H9 (cell line): ENCODE measurements at regions not wholly inside any gene's neighbourhood (a gene's known extent, or its start where the extent isn't known, plus 50 kb on each side); places are given as distances from the start of the nearest gene placed in this dataset.

Experiments used
- DNase-seq: peaks from one replicate; pipeline ENCODE4 v3.0.0-alpha.2; 2017
- H2AFZ ChIP-seq: one replicate; pipeline ENCODE4 v1.6.1; 2013; ENCODE audit warnings: mild to moderate bottlenecking, low read length, control low read depth, moderate library complexity
- H2AK5ac ChIP-seq: 2 replicates; pipeline ENCODE4 v1.6.1; 2013; ENCODE audit warnings: low read length, control low read depth, mixed read lengths; ENCODE audit not compliant: insufficient read length
- H2BK120ac ChIP-seq: one replicate; pipeline ENCODE4 v1.6.1; 2013; ENCODE audit warnings: low read depth, mild to moderate bottlenecking, low read length, control low read depth, inconsistent platforms; ENCODE audit not compliant: poor library complexity, severe bottlenecking
- H2BK12ac ChIP-seq: 2 replicates; pipeline ENCODE4 v1.6.1; 2013; ENCODE audit warnings: low read length, control low read depth, mixed read lengths, low read depth; ENCODE audit not compliant: insufficient read length
- H2BK15ac ChIP-seq: 2 replicates; pipeline ENCODE4 v1.6.1; 2013; ENCODE audit warnings: low read depth, low read length, control low read depth
- H2BK20ac ChIP-seq: one replicate; pipeline ENCODE4 v1.6.1; 2013; ENCODE audit warnings: low read depth, mild to moderate bottlenecking, low read length, control low read depth, inconsistent platforms; ENCODE audit not compliant: poor library complexity, severe bottlenecking
- H2BK5ac ChIP-seq: 2 replicates; pipeline ENCODE4 v1.6.1; 2013; ENCODE audit warnings: low read length, control low read depth, mixed read lengths; ENCODE audit not compliant: insufficient read length
- H3K14ac ChIP-seq: 2 replicates; pipeline ENCODE4 v1.6.1; 2013; ENCODE audit warnings: low read length, control low read depth; ENCODE audit not compliant: insufficient read depth
- H3K18ac ChIP-seq: 2 replicates; pipeline ENCODE4 v1.6.1; 2013; ENCODE audit warnings: low read depth, mild to moderate bottlenecking, mixed read lengths, low read length, control low read depth; ENCODE audit not compliant: insufficient read length
- H3K23ac ChIP-seq: 2 replicates; pipeline ENCODE4 v1.6.1; 2013; ENCODE audit warnings: low read length, control low read depth, mixed read lengths, low read depth; ENCODE audit not compliant: insufficient read length
- H3K23me2 ChIP-seq: 2 replicates; pipeline ENCODE4 v1.6.1; 2013; ENCODE audit warnings: low read depth, mild to moderate bottlenecking, mixed read lengths, low read length, control low read depth; ENCODE audit not compliant: insufficient read length, poor library complexity, severe bottlenecking
- H3K27ac ChIP-seq: 2 replicates; pipeline ENCODE4 v1.5.1; 2013; ENCODE audit warnings: low read length, control low read depth, mixed read lengths, low read depth; ENCODE audit not compliant: insufficient read length
- H3K27me3 ChIP-seq: 2 replicates; pipeline ENCODE4 v1.6.1; 2013; ENCODE audit warnings: low read length, control low read depth, inconsistent platforms; ENCODE audit not compliant: insufficient read depth
- H3K4ac ChIP-seq: 2 replicates; pipeline ENCODE4 v1.6.1; 2013; ENCODE audit warnings: low read depth, mild to moderate bottlenecking, control low read depth, inconsistent platforms, low read length, moderate library complexity
- H3K4me1 ChIP-seq: 2 replicates; pipeline ENCODE4 v1.6.1; 2013; ENCODE audit warnings: low read length, control low read depth, inconsistent platforms; ENCODE audit not compliant: insufficient read depth
- H3K4me2 ChIP-seq: 2 replicates; pipeline ENCODE4 v1.6.1; 2013; ENCODE audit warnings: low read length, control low read depth, mixed read lengths; ENCODE audit not compliant: insufficient read length, insufficient read depth
- H3K56ac ChIP-seq: 2 replicates; pipeline ENCODE4 v1.6.1; 2013; ENCODE audit warnings: low read depth, mild to moderate bottlenecking, mixed read lengths, low read length, control low read depth; ENCODE audit not compliant: insufficient read length
- H3K79me1 ChIP-seq: 2 replicates; pipeline ENCODE4 v1.6.1; 2013; ENCODE audit warnings: low read depth, mild to moderate bottlenecking, moderate library complexity, low read length, control low read depth, inconsistent platforms; ENCODE audit not compliant: insufficient read depth, poor library complexity, severe bottlenecking
- H3K79me2 ChIP-seq: 2 replicates; pipeline ENCODE4 v1.6.1; 2013; ENCODE audit warnings: low read length, control low read depth, inconsistent platforms; ENCODE audit not compliant: insufficient read depth
- H3K9ac ChIP-seq: 2 replicates; pipeline ENCODE4 v1.6.1; 2013; ENCODE audit warnings: low read length, control low read depth, mixed read lengths; ENCODE audit not compliant: insufficient read length; ENCODE audit errors: extremely low read depth
- H3K9me3 ChIP-seq: one replicate; pipeline ENCODE4 v1.6.1; 2013; ENCODE audit warnings: low read depth, low read length, inconsistent platforms; ENCODE audit not compliant: control insufficient read depth
- H3T11ph ChIP-seq: one replicate; pipeline ENCODE4 v1.6.1; 2013; ENCODE audit warnings: mild to moderate bottlenecking, low read length, control low read depth, inconsistent platforms
- H4K20me1 ChIP-seq: one replicate; pipeline ENCODE4 v1.6.1; 2013; ENCODE audit not compliant: control insufficient read depth, insufficient read length, insufficient read depth
- H4K5ac ChIP-seq: 2 replicates; pipeline ENCODE4 v1.6.1; 2013; ENCODE audit warnings: low read depth, mild to moderate bottlenecking, mixed read lengths, low read length, control low read depth; ENCODE audit not compliant: insufficient read length
- H4K8ac ChIP-seq: replicated peaks from 2 replicates; pipeline ENCODE4 v1.6.1; 2013; ENCODE audit warnings: low read length, control low read depth, mixed read lengths, low read depth; ENCODE audit not compliant: insufficient read length
- H4K91ac ChIP-seq: 2 replicates; pipeline ENCODE4 v1.6.1; 2013; ENCODE audit warnings: low read depth, mild to moderate bottlenecking, moderate library complexity, mixed read lengths, low read length, control low read depth; ENCODE audit not compliant: insufficient read length
- H3K27ac Mint-ChIP-seq, 3 experiments: 2 replicates in 2 of 3; 3 replicates in 1 of 3; pipeline ENCODE4 v1.8.0; 2020 to 2021; ENCODE audit warnings: mixed read lengths in 3 of 3, mild to moderate bottlenecking in 1 of 3, moderate library complexity in 1 of 3
- H3K27me3 Mint-ChIP-seq: 2 replicates; pipeline ENCODE4 v1.8.0; 2021; ENCODE audit warnings: low read depth, mild to moderate bottlenecking, moderate library complexity, mixed read lengths
- H3K36me3 Mint-ChIP-seq, 3 experiments: 2 replicates in 2 of 3; 3 replicates in 1 of 3; pipeline ENCODE4 v1.8.0; 2020 to 2021; ENCODE audit warnings: low read depth in 3 of 3, mixed read lengths in 3 of 3; ENCODE audit not compliant: insufficient read depth in 1 of 3
- H3K4me1 Mint-ChIP-seq, 2 experiments: 2 replicates each; pipeline ENCODE4 v1.8.0; 2020; ENCODE audit warnings: mixed read lengths in 2 of 2
- H3K4me3 Mint-ChIP-seq, 2 experiments: 2 replicates in 1 of 2; 3 replicates in 1 of 2; pipeline ENCODE4 v1.8.0; 2020 to 2021; ENCODE audit warnings: mild to moderate bottlenecking in 2 of 2, mixed read lengths in 2 of 2, moderate library complexity in 1 of 2
- H3K9me3 Mint-ChIP-seq, 2 experiments: 2 replicates in 1 of 2; 3 replicates in 1 of 2; pipeline ENCODE4 v1.8.0; 2020; ENCODE audit warnings: mild to moderate bottlenecking in 2 of 2, mixed read lengths in 2 of 2, moderate library complexity in 1 of 2
- CTCF ChIP-seq: fragments of 200-600 bp; sonication (generic); conservative IDR thresholded peaks from 3 replicates; pipeline ENCODE4 v1.8.0; 2021; ENCODE audit warnings: antibody characterized with exemption, mild to moderate bottlenecking
- WGBS: extraction: QIAGEN DNeasy Blood & Tissue Kit; methylation state at CpG from one replicate; pipeline ENCODE4 v1.1.7; 2013; ENCODE audit warnings: missing lambda C conversion rate, low lambda C conversion rate, mixed read lengths; ENCODE audit not compliant: insufficient read length; ENCODE audit errors: extremely low coverage; 5-methylcytosine and 5-hydroxymethylcytosine counted together

DNA sequence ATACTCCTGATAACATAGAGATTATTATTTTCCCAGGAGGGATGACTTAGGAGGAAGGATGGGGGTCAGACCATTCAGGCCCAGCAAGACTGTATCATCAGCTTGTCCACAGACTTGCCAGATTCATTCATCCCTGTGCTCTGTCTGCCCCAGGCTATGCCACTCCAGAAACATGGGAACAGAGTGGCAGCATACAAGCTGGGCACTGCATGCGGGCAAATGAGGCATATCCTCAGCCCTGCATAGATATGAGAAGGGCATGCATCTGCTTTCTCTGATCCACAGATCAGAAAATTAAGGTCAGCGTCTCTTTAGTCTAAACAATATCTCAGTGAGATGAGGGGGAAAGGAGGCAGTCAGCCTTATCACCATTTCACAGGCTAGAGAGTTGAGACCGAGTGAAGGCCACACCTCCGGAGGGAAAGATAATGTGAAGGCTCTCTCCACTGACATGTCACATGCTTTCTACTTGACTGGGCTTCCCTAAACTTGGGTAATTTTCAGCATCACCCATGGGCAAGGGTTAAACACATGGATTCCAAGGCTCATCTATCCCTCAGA, 140.5 kb downstream of the TFAP2B start:
- no peak overlapping the region for H4K8ac ChIP-seq
- no peak overlapping the region for H2BK15ac ChIP-seq
- no peak overlapping the region for H3K18ac ChIP-seq
- Mint-ChIP-seq H3K9me3 (no peaks in the 10 kb centered on the region), H3K27ac (no peak overlapping the region), H3K4me3 (no peak overlapping the region), H3K4me1 (no peaks in the 10 kb centered on the region; a peak in 1 of 4 replicates), H3K36me3 (no peaks in the 10 kb centered on the region), H3K27me3 (no peaks in the 10 kb centered on the region; the same call in 1 of the 2 replicates)
- H2BK5ac ChIP-seq, result no peak overlapping the region
- no peaks in the 10 kb centered on the region for H4K20me1 ChIP-seq
- H2BK20ac ChIP-seq, result no peak overlapping the region
- H3K79me1 ChIP-seq, result no peaks in the 10 kb centered on the region
- H3K23me2 ChIP-seq, result no peaks in the 10 kb centered on the region
- TF ChIP-seq CTCF, result no peak
- H3T11ph ChIP-seq, result no peak overlapping the region
- no peak overlapping the region for H4K91ac ChIP-seq
- H4K5ac ChIP-seq, result no peak overlapping the region
- DNase-seq, result no peak
- no peaks in the 10 kb centered on the region for H3K27me3 ChIP-seq
- no peak overlapping the region for H3K23ac ChIP-seq
- H3K27ac ChIP-seq, result no peak overlapping the region
- no peak overlapping the region for H3K56ac ChIP-seq
- H3K79me2 ChIP-seq, result no peaks in the 10 kb centered on the region
- no peak overlapping the region for H3K4me2 ChIP-seq
- no peaks in the 10 kb centered on the region for H3K4me1 ChIP-seq
- no CpG with 5 or more reads among the region's 4 CpGs for WGBS
- H3K4ac ChIP-seq, result no peak overlapping the region
- H2AFZ ChIP-seq, result no peak overlapping the region
- H2BK120ac ChIP-seq, result no peak overlapping the region
- H3K9me3 ChIP-seq, result no peaks in the 10 kb centered on the region
- no peak overlapping the region for H2AK5ac ChIP-seq
- H3K14ac ChIP-seq, result no peak overlapping the region
- H3K9ac ChIP-seq, result no peak overlapping the region
- H2BK12ac ChIP-seq, result no peak overlapping the region
